ENCODE measurements at regions not wholly inside any gene's neighbourhood (a gene's known extent, or its start where the extent isn't known, plus 50 kb on each side); places are given as distances from the start of the nearest gene placed in this dataset.

- TF ChIP-seq REST (IDR thresholded peaks at IDR 0.05; ENCODE audit: low read depth, low read length): no peak
- no peak for TF ChIP-seq NRF1 (IDR thresholded peaks at IDR 0.05; ENCODE audit: low read depth, low read length)
Measured at GRCh38 chr2:207395535-207396251, 134.1 kb upstream of the CREB1 start (continued).

GRCh38 chr2:207397917-207398655, 131.7 kb upstream of the CREB1 start:
- peaks cover 7 to 26% of the 10 kb centered on the region in 2 experiments; a peak in 2 of 4 replicates for H3K4me1 ChIP-seq (ENCODE audit: control insufficient read depth in 1 of 2, insufficient read depth in 2 of 2, low read depth in 1 of 2, low read length in 1 of 2)
- 74% methylated on average over 9 of the region's 9 CpGs for WGBS (ENCODE audit: low lambda C conversion rate)
- H3K9me3 ChIP-seq: no peaks in the 10 kb centered on the region
- no peaks in the 10 kb centered on the region for H3K27me3 ChIP-seq (ENCODE audit: insufficient read depth)
- CTCF ChIA-PET: no interaction called here
- POLR2A ChIA-PET: no interaction called here
- H3K9me2 ChIP-seq: no peaks in the 10 kb centered on the region
- H3K4me3 ChIP-seq (ENCODE audit: low read depth in 2 of 2, low read length in 1 of 2): no peak overlapping the region
- H3F3A ChIP-seq (replicated peaks; ENCODE audit: insufficient read depth): peaks cover 28% of the 10 kb centered on the region
- H2AFZ ChIP-seq (ENCODE audit: low read depth): no peak overlapping the region
- no peak overlapping the region for H3K9ac ChIP-seq
- peak overlapping the region in 1 of 2 experiments; percentile 25; a peak in 1 of 4 replicates for H3K27ac ChIP-seq (ENCODE audit: low read depth in 2 of 2, low read length in 1 of 2)
- no peaks in the 10 kb centered on the region for H3K79me2 ChIP-seq (ENCODE audit: insufficient read depth)
- TF ChIP-seq RCOR1 (IDR thresholded peaks at IDR 0.05; ENCODE audit: low read length) (no peak), GABPA (IDR thresholded peaks at IDR 0.05; ENCODE audit: low read depth) (no peak), MEF2A (IDR thresholded peaks at IDR 0.05; ENCODE audit: borderline replicate concordance, low read depth) (no peak), USF2 (IDR thresholded peaks at IDR 0.05; ENCODE audit: borderline replicate concordance, low read depth, low read length) (no peak), ZBTB33 (IDR thresholded peaks at IDR 0.05; ENCODE audit: borderline replicate concordance, low read depth) (no peak), NRF1 (IDR thresholded peaks at IDR 0.05; ENCODE audit: low read depth, low read length) (no peak), IRF3 (IDR thresholded peaks at IDR 0.05; ENCODE audit: low read depth, low read length) (no peak), TEAD4 (IDR thresholded peaks at IDR 0.05; ENCODE audit: borderline replicate concordance, insufficient read depth) (no peak), RAD21 (IDR thresholded peaks at IDR 0.05; ENCODE audit: low read length) (no peak)
- no peak for DNase-seq
- no peak overlapping the region for H3K4me2 ChIP-seq
- no peaks in the 10 kb centered on the region for H3K36me3 ChIP-seq (replicated peaks in 1 of 2; ENCODE audit: control insufficient read depth in 1 of 2, insufficient read depth in 2 of 2, low read length in 1 of 2)
- H4K20me1 ChIP-seq (ENCODE audit: insufficient read depth): no peaks in the 10 kb centered on the region
